Adrenal gland (tissue), 9 donors: ENCODE measurements at regions not wholly inside any gene's neighbourhood (a gene's known extent, or its start where the extent isn't known, plus 50 kb on each side); places are given as distances from the start of the nearest gene placed in this dataset.

ENCODE experiments used
- DNase-seq, 7 donors: peaks; one replicate each; pipeline ENCODE4 v3.0.0-alpha.2; 2019 to 2020
- H3K27ac ChIP-seq, 5 donors: fragments of 200-600 bp; sonication (generic) in 4 of 5; 1 replicate in 3 of 5; 2 replicates in 2 of 5; pipeline versions ENCODE4 v1.5.1 to v1.8.0; 2016 to 2020; ENCODE audit warnings: mild to moderate bottlenecking in 1 of 5
- H3K27me3 ChIP-seq: fragments of 200-600 bp; 2 replicates; pipeline ENCODE4 v1.8.0; 2021
- H3K36me3 ChIP-seq, 2 donors: fragments of 200-600 bp; replicated peaks in 1 of 2; 1 replicate in 1 of 2; 2 replicates in 1 of 2; pipeline versions ENCODE4 v1.5.1 to v1.8.0; 2018 to 2022
- H3K4me1 ChIP-seq, 2 donors: fragments of 200-600 bp; replicated peaks in 1 of 2; 1 replicate in 1 of 2; 2 replicates in 1 of 2; pipeline versions ENCODE4 v1.5.1 to v1.8.0; 2018 to 2021
- H3K4me3 ChIP-seq, 4 donors: fragments of 200-600 bp; sonication (generic) in 3 of 4; one replicate each; pipeline ENCODE4 v1.5.1; 2016 to 2018
- H3K9me3 ChIP-seq, 3 donors: fragments of 200-600 bp; sonication (generic) in 1 of 3; replicated peaks in 1 of 3; 1 replicate in 2 of 3; 2 replicates in 1 of 3; pipeline versions ENCODE4 v1.5.1 to v1.8.0; 2016 to 2021
- POLR2A ChIP-seq, 2 donors: fragments of 450-650 bp; IDR thresholded peaks; one replicate each; pipeline ENCODE4 v1.6.1; 2017; ENCODE audit warnings: antibody characterized with exemption in 2 of 2, mild to moderate bottlenecking in 2 of 2, moderate library complexity in 1 of 2
- WGBS, 4 donors: extraction: QIAGEN DNeasy Blood & Tissue Kit in 2 of 4; methylation state at CpG; one replicate each; pipeline versions ENCODE4 v1.1.5 to v1.1.7; 2013 to 2017; 5-methylcytosine and 5-hydroxymethylcytosine counted together
- intact Hi-C, 2 donors: fragments of 100-400 bp; cut with DNase I; formaldehyde crosslinking; loops; one replicate each; pipeline versions ENCODE4 v1.14.1 to v1.15.0; 2022 to 2023
- TF ChIP-seq, protein P1 (sequence below), 6 experiments: fragments of 450-650 bp in 4 of 6; fragments of 200-600 bp in 2 of 6; sonication (generic) in 1 of 6; IDR thresholded peaks; 1 replicate in 5 of 6; 2 replicates in 1 of 6; pipeline versions ENCODE4 v1.5.1 to v1.8.0; 2016 to 2021; ENCODE audit warnings: antibody characterized with exemption in 6 of 6, mild to moderate bottlenecking in 2 of 6, moderate library complexity in 1 of 6
- donor health status: healthy with polysubstance abuse.
- donor health status: Bipolar disorder and iron deficiency.
- donor health status: DM: yes; HTN: yes; CAD: no.
- donor health status: DM: no; HTN: no; CAD: no.
- donor health status: DM: no; HTN: no; CAD: no.

DNA sequence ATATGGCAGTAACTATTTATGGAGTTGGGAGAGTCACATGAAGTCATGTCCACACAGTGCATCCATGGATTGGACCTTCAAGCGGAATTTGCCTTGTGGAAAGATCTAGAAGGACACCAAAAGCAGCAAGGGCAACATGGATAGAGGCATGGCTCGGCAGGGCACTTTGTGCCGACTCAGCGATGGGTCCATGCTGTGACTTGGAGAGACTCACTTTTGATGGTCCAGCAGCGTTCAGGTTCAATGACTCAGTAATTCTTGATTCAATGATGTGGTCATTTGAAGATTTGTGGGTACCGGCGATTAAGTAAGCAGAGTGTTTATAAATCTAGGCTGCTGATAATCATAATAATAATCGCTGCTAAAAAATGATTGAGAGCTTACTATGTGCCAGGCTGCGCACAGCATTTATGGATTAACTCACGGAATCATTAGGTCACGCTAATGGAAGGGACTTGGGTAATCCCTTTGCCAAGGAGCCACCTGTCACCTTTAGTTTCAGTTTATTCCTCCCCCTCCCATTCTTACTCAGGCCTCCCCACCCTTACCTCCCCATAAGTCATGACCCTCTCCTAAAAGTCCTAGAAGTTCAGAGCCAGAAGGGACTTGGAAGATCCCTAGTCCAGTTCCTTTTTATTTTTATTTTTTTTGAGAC lies 127.5 kb upstream of the CRHR1 start:
- DNase-seq: no peak
- intact Hi-C loops: no loop called here
- 86 to 92% (median 90%) methylated on average over 11 of the region's 11 CpGs for WGBS, 4 donors
- Histone ChIP-seq H3K4me1 (no peaks in the 10 kb centered on the region), H3K27ac (no peak overlapping the region), H3K4me3 (no peak overlapping the region), H3K36me3 (no peaks in the 10 kb centered on the region), H3K9me3 (no peaks in the 10 kb centered on the region), H3K27me3 (peaks cover 9% of the 10 kb centered on the region)
- TF ChIP-seq, protein P1, sequence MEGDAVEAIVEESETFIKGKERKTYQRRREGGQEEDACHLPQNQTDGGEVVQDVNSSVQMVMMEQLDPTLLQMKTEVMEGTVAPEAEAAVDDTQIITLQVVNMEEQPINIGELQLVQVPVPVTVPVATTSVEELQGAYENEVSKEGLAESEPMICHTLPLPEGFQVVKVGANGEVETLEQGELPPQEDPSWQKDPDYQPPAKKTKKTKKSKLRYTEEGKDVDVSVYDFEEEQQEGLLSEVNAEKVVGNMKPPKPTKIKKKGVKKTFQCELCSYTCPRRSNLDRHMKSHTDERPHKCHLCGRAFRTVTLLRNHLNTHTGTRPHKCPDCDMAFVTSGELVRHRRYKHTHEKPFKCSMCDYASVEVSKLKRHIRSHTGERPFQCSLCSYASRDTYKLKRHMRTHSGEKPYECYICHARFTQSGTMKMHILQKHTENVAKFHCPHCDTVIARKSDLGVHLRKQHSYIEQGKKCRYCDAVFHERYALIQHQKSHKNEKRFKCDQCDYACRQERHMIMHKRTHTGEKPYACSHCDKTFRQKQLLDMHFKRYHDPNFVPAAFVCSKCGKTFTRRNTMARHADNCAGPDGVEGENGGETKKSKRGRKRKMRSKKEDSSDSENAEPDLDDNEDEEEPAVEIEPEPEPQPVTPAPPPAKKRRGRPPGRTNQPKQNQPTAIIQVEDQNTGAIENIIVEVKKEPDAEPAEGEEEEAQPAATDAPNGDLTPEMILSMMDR (IDR thresholded peaks at IDR 0.05): no peak

- no peaks in the 10 kb centered on the region for H3K4me1 ChIP-seq
- TF ChIP-seq, protein P1 (IDR thresholded peaks at IDR 0.05): no peak
- no peak for TF ChIP-seq POLR2A (IDR thresholded peaks at IDR 0.05)
- WGBS, 4 donors: 42 to 52% (median 48%) methylated on average over 4 of the region's 4 CpGs
- peaks cover 18% of the 10 kb centered on the region for H3K27me3 ChIP-seq
- DNase-seq: no peak
- no peaks in the 10 kb centered on the region for H3K36me3 ChIP-seq
- H3K9me3 ChIP-seq: no peaks in the 10 kb centered on the region
- H3K27ac ChIP-seq: no peak overlapping the region
- no peak overlapping the region for H3K4me3 ChIP-seq
- intact Hi-C loops: no loop called here
Observed at GRCh38 chr17:45660474-45660873, 123.6 kb upstream of the CRHR1 start.

DNA sequence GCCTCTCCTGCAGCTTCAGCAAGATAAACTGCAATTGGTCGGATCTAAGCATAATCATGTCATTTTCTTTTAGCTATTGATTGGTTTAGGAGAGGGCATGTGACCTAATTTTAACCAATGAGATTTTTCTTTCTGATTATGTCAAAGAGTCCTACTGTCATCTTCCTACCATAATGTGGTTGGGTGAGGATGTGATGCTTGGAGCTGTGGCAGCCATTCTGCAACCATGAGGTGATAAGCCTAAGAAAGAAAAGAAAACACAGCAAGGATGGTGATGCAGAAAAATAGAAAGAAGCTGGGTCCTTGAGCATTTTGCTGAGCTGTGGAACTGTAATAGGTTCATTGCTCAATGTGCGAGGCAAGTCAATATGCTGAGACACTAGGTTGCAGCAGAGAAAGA lies 121.7 kb upstream of the CRHR1 start:
- 93 to 97% (median 94%) methylated on average over 2 of the region's 2 CpGs for WGBS, 4 donors
- intact Hi-C loops: no loop called here
- H3K36me3 ChIP-seq: no peaks in the 10 kb centered on the region
- H3K9me3 ChIP-seq: no peaks in the 10 kb centered on the region
- H3K27ac ChIP-seq: no peak overlapping the region
- DNase-seq: no peak
- no peak for TF ChIP-seq POLR2A (IDR thresholded peaks at IDR 0.05)
- TF ChIP-seq, protein P1 (IDR thresholded peaks at IDR 0.05): no peak
- H3K4me1 ChIP-seq: no peaks in the 10 kb centered on the region
- no peak overlapping the region for H3K4me3 ChIP-seq
- H3K27me3 ChIP-seq: peaks cover 18% of the 10 kb centered on the region

DNA sequence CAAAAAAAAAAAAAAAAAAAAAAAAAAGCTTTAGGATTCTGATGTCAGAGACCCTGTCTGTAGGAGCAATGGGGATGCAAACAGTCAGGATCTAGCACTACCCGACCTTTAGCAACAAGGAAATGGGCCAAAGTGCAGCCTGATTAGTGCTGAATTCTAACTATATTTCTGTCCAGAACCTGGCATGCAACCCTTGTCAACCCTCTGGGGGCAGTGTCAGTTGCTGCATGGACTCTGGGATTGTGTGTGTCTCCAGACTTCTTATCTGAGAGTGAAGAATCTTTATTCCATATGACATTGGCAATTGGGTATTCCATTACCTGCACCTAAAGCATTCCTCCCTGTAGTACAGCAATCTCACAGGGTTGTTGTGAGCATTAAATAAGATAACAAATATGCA lies 120.3 kb upstream of the CRHR1 start:
- peaks cover 18% of the 10 kb centered on the region for H3K27me3 ChIP-seq
- H3K4me1 ChIP-seq: no peaks in the 10 kb centered on the region
- intact Hi-C loops: no loop called here
- no peak for DNase-seq
- H3K4me3 ChIP-seq: no peak overlapping the region
- H3K36me3 ChIP-seq: no peaks in the 10 kb centered on the region
- 50 to 68% (median 58%) methylated on average over 1 of the region's 1 CpG for WGBS, 4 donors
- TF ChIP-seq, protein P1 (IDR thresholded peaks at IDR 0.05): no peak
- TF ChIP-seq POLR2A (IDR thresholded peaks at IDR 0.05): no peak
- H3K9me3 ChIP-seq: no peaks in the 10 kb centered on the region
- no peak overlapping the region for H3K27ac ChIP-seq
